ENCODE measurements at regions not wholly inside any gene's neighbourhood (a gene's known extent, or its start where the extent isn't known, plus 50 kb on each side); places are given as distances from the start of the nearest gene placed in this dataset.
"Not testable (repeated sequence)": the region's sequence is repeated elsewhere in the genome, so short reads cannot be mapped to it uniquely, and the experiment has no call there.

DNA sequence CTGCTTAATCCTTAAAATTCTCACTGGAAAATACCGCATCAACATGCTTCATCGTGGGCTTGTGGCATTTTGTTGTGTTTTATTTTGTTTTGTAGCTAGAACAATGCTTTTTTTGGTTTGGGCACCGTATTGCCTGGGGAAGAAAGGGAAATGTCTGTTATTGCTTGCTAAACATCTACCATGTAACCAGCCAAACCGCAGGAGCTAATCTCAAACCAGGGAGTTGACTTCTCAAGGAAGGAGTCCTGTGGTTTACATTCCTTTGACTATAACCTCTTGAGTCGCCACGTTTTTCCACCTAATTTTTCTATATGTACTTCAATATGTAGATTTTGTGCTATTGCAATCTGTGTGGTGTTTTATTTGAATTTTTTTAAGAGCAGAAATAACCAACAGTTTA, 593.5 kb upstream of the SOX9 start:
- DNase-seq (ENCODE audit: insufficient read length, low spot score) (no peak), FAIRE-seq (no peak)

GRCh38 chr17:71528210-71528609, 592.6 kb upstream of the SOX9 start:
- no peak for FAIRE-seq
- DNase-seq (ENCODE audit: insufficient read length, low spot score), result no peak

DNA sequence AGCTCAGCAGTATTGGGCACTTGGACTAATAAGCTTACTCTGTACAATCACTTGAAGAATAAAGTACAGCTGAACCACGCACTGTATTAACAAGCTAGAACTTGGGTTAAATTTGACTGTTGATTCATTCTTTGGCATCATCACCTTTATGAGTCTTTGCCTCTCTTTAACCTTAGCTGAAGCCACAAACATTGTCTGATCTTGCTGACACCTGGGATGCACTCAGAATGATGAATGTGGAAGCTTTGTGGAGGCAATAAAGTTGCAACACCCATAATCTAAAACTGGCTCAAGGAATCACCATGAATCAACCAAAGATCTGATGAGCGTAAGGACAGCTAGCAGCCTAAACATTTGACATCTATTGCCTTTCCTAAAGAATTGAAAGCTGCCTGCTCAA, 590.6 kb upstream of the SOX9 start:
- FAIRE-seq (no peak), DNase-seq (ENCODE audit: insufficient read length, low spot score) (no peak)

- FAIRE-seq (no peak), DNase-seq (ENCODE audit: insufficient read length, low spot score) (no peak)
Observed at GRCh38 chr17:71535321-71535720, 585.5 kb upstream of the SOX9 start.

DNA sequence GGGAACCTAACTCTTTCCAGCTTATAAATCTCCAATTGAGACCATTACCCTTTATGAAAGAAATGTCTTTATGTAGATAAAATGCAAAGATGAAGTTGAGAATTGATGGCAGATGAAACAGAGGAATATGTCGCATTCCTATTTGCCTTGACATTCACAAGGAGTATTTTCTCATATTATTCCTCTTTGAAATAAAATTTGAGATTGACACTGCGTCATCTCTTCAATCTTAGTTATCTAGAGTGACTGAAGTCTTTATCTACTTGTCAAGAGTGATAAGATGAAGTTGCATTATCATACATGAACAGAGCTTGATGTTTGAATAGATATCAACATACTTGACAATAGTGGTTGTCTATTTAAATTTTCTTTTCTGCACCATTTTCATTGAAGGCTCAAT, 574.4 kb upstream of the SOX9 start:
- FAIRE-seq (no peak), DNase-seq (ENCODE audit: insufficient read length, low spot score) (no peak)

- DNase-seq (ENCODE audit: insufficient read length, low spot score) (no peak), FAIRE-seq (no peak)
Observed at GRCh38 chr17:71547904-71548303, 572.9 kb upstream of the SOX9 start.

- no peak for FAIRE-seq
- no peak for DNase-seq (ENCODE audit: insufficient read length, low spot score)
Observed at GRCh38 chr17:71548540-71549190, 572.2 kb upstream of the SOX9 start.

GRCh38 chr17:71550675-71551074, 570.1 kb upstream of the SOX9 start:
- FAIRE-seq (no peak), DNase-seq (ENCODE audit: insufficient read length, low spot score) (no peak)

GRCh38 chr17:71553381-71553780, 567.4 kb upstream of the SOX9 start:
- DNase-seq (ENCODE audit: insufficient read length, low spot score), result no peak
- no peak for FAIRE-seq

GRCh38 chr17:71558901-71559300, 561.9 kb upstream of the SOX9 start:
- FAIRE-seq, result no peak
- no peak for DNase-seq (ENCODE audit: insufficient read length, low spot score)

DNA sequence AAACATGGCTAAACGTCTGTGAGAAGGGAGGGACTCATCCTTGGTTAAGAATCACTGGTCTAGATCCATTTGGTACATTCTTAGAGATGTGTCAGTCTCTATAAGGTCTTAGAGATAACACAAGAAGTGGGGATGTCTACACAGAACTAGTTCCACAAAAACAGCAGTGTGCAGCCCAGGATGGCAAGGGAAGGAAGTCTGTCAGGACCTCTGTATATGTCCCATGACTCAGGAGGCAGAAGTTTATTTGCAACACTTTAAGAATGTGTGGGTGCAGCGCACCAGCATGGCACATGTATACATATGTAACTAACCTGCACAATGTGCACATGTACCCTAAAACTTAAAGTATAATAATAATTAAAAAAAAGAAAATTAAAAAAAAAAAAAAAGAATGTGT, 548.5 kb upstream of the SOX9 start:
- DNase-seq (ENCODE audit: insufficient read length, low spot score) (no peak), FAIRE-seq (no peak)

GRCh38 chr17:71578446-71578845, 542.4 kb upstream of the SOX9 start:
- FAIRE-seq (no peak), DNase-seq (ENCODE audit: insufficient read length, low spot score) (no peak)

DNA sequence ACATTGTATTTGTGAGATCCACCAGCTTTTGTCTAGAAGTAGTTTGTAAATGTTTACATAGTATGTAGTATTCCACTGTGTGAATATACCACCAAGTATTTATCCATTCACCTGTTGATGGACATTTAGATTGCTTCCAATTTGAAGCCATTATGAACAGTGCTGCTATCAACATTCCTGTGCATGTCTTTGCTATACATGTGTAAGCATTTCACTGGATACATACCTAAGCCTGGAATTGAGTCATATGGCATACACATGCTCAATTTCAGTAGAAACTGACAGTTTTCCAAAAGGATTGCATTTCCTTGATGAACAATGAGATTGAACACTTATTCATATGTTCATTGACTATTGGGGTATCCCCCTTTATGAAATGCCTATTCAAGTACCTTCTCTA, 540.6 kb upstream of the SOX9 start:
- FAIRE-seq, result no peak
- DNase-seq (ENCODE audit: insufficient read length, low spot score), result no peak

- FAIRE-seq, result no peak
Observed at GRCh38 chr17:71585540-71585939, 535.3 kb upstream of the SOX9 start.

GRCh38 chr17:71592431-71592830, 528.4 kb upstream of the SOX9 start:
- FAIRE-seq (no peak), DNase-seq (ENCODE audit: insufficient read length, low spot score) (no peak)

More at GRCh38 chr17:71585540-71585939, 535.3 kb upstream of the SOX9 start:
- no peak for DNase-seq (ENCODE audit: insufficient read length, low spot score)

DNA sequence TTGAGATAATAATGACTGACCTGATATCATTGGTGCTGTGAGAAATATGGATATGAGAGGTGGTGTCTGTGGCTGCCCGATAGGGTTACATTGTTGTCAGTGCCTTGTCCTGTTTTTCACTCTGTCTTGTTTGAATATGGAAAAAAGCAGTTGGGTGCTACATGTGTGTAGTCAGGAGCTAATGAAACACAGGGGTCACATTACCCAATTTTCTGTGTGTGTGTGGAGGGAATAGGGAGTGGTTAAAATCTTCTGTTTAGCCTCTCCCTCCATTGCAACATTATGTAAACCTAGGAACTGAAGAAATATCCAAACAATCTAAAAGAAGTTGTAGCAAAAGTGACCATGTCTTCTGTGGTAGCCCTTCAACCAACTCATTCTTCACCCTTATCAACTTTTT, 527.7 kb upstream of the SOX9 start:
- DNase-seq (ENCODE audit: insufficient read length, low spot score) (no peak), FAIRE-seq (no peak)

DNA sequence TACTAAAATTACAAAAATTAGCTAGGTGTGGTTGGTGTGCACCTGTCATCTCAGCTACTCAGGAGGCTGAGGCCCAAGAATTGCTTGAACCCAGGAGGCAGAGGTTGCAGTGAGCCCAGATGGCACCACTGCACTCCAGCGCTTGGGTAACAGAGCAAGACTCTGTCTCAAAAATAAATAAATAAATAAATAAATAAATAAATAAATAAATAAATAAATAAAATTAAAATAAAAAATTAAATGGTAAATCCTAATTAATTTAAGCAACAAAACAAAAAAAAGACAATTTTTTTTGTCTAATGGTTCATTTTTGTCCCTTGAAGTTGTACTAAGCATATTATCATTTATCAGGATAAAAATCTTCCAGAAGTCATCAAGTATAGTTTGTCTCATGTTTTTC, 521.2 kb upstream of the SOX9 start:
- DNase-seq (ENCODE audit: insufficient read length, low spot score); FAIRE-seq: not testable (repeated sequence)

DNA sequence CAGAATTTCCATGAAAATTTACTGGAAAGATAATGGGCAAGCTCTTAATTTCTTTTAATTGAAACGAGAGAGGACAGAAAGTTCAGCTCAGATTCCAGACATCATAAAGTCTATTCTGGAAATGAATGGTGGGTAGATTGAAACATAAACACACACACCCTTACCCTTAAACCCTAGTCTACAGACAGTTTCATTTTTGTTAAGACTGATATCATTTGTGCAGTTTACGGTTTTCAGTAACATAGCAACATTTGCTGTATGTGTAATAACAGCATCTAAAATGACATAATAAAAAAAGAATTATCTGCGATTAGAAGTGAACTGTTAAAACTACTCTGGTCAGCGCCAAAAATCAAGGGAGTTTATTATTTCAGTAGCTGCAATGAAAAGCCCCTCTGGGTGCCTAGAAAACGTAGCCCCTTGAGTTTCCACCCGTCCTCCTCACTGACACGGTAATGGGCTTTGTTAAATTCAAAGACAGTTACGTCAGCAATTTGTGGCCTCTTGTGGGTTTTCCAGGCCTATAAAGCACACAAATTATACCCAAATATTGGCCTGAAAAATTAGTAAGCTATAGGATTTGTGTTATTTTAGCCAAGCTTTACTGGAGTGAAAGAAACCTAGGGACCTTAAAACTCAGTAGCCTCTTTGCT, 520.6 kb upstream of the SOX9 start:
- no peak for FAIRE-seq
- no peak for DNase-seq (ENCODE audit: insufficient read length, low spot score)

DNA sequence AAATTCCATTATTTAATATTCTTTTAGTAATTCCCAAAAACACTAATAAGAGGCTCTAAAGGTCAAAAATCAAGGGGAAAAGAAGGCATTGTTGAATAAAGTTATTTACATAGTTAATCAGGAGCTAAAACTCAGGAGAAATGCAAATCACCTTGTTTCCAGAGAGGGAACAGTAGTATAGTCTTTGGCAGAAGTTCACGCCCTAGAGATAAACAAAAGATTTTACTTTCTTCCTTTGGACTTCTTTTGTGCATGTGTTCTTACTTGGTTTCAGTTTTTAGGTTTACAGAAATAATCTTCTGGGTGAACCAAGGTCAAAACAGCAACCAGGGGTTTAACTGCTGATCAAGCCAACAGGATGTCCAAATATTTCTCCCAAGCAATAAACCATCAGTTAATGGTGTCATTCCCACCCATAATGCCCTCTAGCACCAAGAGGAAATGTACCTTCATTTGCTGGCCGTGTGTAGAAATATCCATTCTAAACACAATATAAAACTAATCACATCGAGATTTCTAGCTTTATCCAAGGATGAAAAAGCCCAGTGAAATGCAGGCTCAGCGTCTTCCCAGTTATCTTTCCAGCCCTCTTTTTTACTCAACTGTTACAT, 518.8 kb upstream of the SOX9 start:
- FAIRE-seq, result no peak
- DNase-seq (ENCODE audit: insufficient read length, low spot score), result no peak

GRCh38 chr17:71613996-71614395, 506.8 kb upstream of the SOX9 start:
- FAIRE-seq, result no peak
- no peak for DNase-seq (ENCODE audit: insufficient read length, low spot score)

GRCh38 chr17:71615820-71616219, 505.0 kb upstream of the SOX9 start:
- DNase-seq (ENCODE audit: insufficient read length, low spot score) (no peak), FAIRE-seq (no peak)

- FAIRE-seq; DNase-seq (ENCODE audit: insufficient read length, low spot score): not testable (repeated sequence)
Observed at GRCh38 chr17:71617767-71618166, 503.1 kb upstream of the SOX9 start.
